ENCODE measurements at regions not wholly inside any gene's neighbourhood (a gene's known extent, or its start where the extent isn't known, plus 50 kb on each side); places are given as distances from the start of the nearest gene placed in this dataset.

DNA sequence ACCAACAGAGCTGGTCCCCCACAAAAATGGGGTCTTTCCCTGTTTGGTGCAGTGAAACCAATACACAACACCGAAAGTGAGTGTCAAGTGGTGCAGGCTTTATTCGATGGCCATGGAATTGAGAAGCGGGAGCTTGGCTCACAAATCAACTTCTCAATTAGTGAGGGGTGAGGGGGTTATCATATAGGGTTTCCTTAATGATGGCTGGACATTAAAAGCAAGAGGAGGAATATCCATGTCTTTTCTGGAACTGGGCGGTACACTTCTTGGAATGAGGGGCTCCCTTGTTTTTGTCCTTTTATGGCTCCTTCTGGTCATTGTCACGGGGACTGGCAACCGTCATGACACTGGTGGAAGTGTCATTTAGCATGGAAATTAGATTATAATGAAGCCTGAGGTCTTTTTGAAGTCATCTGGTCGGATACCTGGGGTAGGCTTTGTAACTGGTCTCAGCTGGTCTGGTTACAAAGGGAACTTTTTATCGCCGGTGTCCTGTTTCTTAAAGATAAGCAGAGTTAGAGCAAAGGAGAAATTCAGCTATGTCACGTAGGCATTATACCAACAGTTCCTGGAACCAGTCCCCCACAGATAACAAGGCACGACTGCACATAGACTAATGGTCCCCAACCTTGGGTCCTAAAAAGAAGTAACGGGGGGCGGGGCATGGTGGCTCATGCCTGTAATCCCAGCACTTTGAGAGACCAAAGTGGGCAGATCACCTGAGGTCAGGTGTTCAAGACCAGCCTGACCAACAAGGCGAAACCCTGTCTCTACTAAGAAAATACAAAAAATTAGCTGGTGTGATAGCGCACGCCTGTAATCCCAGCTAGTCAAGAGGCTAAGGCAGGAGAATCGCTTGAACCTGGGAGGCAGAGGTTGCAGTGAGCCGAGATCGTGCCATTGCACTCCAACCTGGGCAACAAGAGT, 93.5 kb upstream of the NDUFV2 start (continued):
- TF ChIP-seq, protein P1, sequence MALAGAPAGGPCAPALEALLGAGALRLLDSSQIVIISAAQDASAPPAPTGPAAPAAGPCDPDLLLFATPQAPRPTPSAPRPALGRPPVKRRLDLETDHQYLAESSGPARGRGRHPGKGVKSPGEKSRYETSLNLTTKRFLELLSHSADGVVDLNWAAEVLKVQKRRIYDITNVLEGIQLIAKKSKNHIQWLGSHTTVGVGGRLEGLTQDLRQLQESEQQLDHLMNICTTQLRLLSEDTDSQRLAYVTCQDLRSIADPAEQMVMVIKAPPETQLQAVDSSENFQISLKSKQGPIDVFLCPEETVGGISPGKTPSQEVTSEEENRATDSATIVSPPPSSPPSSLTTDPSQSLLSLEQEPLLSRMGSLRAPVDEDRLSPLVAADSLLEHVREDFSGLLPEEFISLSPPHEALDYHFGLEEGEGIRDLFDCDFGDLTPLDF (CRISPR knock-in tag; IDR thresholded peaks at IDR 0.05), result no peak
- TF ChIP-seq ZNF583 (CRISPR knock-in tag; IDR thresholded peaks at IDR 0.05), result peak; percentile 92
- TF ChIP-seq, protein P2, sequence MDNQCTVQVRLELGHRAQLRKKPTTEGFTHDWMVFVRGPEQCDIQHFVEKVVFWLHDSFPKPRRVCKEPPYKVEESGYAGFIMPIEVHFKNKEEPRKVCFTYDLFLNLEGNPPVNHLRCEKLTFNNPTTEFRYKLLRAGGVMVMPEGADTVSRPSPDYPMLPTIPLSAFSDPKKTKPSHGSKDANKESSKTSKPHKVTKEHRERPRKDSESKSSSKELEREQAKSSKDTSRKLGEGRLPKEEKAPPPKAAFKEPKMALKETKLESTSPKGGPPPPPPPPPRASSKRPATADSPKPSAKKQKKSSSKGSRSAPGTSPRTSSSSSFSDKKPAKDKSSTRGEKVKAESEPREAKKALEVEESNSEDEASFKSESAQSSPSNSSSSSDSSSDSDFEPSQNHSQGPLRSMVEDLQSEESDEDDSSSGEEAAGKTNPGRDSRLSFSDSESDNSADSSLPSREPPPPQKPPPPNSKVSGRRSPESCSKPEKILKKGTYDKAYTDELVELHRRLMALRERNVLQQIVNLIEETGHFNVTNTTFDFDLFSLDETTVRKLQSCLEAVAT (IDR thresholded peaks at IDR 0.05), result peak; percentile 89 to 96
- peak; percentile 82; the same call in 1 of the 2 replicates for TF ChIP-seq SP1 (CRISPR knock-in tag; IDR thresholded peaks at IDR 0.05)
- TF ChIP-seq ZNF507 (tag; conservative IDR thresholded peaks at IDR 0.05), result no peak
- TF ChIP-seq, protein P3, sequence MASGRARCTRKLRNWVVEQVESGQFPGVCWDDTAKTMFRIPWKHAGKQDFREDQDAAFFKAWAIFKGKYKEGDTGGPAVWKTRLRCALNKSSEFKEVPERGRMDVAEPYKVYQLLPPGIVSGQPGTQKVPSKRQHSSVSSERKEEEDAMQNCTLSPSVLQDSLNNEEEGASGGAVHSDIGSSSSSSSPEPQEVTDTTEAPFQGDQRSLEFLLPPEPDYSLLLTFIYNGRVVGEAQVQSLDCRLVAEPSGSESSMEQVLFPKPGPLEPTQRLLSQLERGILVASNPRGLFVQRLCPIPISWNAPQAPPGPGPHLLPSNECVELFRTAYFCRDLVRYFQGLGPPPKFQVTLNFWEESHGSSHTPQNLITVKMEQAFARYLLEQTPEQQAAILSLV (tag; IDR thresholded peaks at IDR 0.05), result peak; percentile 66
- TF ChIP-seq SMARCE1 (IDR thresholded peaks at IDR 0.05), result peak; percentile 98
- peak; percentile 100 for TF ChIP-seq ARNT (IDR thresholded peaks at IDR 0.05)
- no peak for TF ChIP-seq ZNF445 (CRISPR knock-in tag; IDR thresholded peaks at IDR 0.05; ENCODE audit: low read depth)
- peak; percentile 72 for TF ChIP-seq BHLHE40 (IDR thresholded peaks at IDR 0.05; ENCODE audit: low read length)
- TF ChIP-seq ZBTB8A (IDR thresholded peaks at IDR 0.05; ENCODE audit: partially characterized antibody), result no peak
- TF ChIP-seq ZNF311 (CRISPR knock-in tag; IDR thresholded peaks at IDR 0.05), result peak; percentile 54
- TF ChIP-seq ZNF212 (CRISPR knock-in tag; IDR thresholded peaks at IDR 0.05), result no peak
- TF ChIP-seq ZNF436 (CRISPR knock-in tag; IDR thresholded peaks at IDR 0.05), result no peak
- no peak for TF ChIP-seq HDAC6 (IDR thresholded peaks at IDR 0.05; ENCODE audit: low read depth, low read length)
- TF ChIP-seq RBM22 (IDR thresholded peaks at IDR 0.05; ENCODE audit: low read depth, low read length, poor library complexity, severe bottlenecking), result no peak
- TF ChIP-seq ZNF699 (CRISPR knock-in tag; IDR thresholded peaks at IDR 0.05; ENCODE audit: insufficient replicate concordance), result no peak
- no peak for TF ChIP-seq KLF10 (CRISPR knock-in tag; IDR thresholded peaks at IDR 0.05)
- no peak for TF ChIP-seq BRF1 (IDR thresholded peaks at IDR 0.05; ENCODE audit: borderline replicate concordance, extremely low read depth, insufficient read length)
- TF ChIP-seq, protein P4, sequence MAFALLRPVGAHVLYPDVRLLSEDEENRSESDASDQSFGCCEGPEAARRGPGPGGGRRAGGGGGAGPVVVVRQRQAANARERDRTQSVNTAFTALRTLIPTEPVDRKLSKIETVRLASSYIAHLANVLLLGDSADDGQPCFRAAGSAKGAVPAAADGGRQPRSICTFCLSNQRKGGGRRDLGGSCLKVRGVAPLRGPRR (CRISPR knock-in tag; IDR thresholded peaks at IDR 0.05), result peak; percentile 38; the same call in 1 of the 2 replicates
- TF ChIP-seq, protein P5, sequence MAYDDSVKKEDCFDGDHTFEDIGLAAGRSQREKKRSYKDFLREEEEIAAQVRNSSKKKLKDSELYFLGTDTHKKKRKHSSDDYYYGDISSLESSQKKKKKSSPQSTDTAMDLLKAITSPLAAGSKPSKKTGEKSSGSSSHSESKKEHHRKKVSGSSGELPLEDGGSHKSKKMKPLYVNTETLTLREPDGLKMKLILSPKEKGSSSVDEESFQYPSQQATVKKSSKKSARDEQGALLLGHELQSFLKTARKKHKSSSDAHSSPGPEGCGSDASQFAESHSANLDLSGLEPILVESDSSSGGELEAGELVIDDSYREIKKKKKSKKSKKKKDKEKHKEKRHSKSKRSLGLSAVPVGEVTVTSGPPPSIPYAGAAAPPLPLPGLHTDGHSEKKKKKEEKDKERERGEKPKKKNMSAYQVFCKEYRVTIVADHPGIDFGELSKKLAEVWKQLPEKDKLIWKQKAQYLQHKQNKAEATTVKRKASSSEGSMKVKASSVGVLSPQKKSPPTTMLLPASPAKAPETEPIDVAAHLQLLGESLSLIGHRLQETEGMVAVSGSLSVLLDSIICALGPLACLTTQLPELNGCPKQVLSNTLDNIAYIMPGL (CRISPR knock-in tag; IDR thresholded peaks at IDR 0.05), result 0 out of 2 replicates have a peak, but pooled peaks have one; percentile 14
- TF ChIP-seq JUN (IDR thresholded peaks at IDR 0.05; ENCODE audit: borderline replicate concordance, low read depth, low read length), result peak; percentile 67
- no peak; the same call in 1 of the 2 replicates for TF ChIP-seq JUN (CRISPR knock-in tag; IDR thresholded peaks at IDR 0.05; ENCODE audit: borderline replicate concordance)

Data from K562 (cell line).